ENCODE measurements at regions not wholly inside any gene's neighbourhood (a gene's known extent, or its start where the extent isn't known, plus 50 kb on each side); places are given as distances from the start of the nearest gene placed in this dataset.

DNA sequence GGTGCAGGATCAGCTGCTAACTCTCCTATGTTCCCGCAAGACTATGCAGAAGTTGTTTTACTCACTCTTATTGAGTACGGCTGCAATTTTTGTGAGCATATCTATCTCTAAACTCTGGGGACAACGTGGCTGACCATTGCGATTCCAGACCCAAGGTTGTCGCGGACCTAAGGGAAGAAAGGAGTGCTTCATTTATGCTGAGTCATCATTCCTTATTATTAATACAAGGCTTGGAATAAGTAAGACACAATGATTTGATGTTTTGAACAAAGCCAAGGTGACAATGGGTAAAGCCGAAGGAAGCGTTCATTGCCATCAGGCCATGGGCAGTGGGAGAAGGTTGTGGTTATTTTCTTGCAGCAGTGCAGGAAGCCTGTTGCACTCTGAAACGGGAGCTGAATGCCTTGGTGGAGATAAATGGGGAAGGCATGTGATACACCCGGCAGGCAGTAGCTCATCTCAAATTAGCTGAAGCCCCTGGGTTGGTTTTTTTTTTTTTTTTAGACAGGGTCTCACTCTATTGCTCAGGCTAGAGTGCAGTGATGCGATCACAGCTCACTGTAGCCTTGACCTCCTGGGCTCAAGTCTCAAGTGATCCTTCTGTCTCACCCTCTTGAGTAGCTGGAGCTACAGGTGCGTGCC is 605.7 kb downstream of the TYW1 start:
- no peaks in the 10 kb centered on the region for H3K79me1 ChIP-seq (ENCODE audit: low read length)
- no peak overlapping the region for H4K8ac ChIP-seq (ENCODE audit: low read depth, low read length)
- no peak for DNase-seq
- no peak overlapping the region for H2AK5ac ChIP-seq (ENCODE audit: low read length)
- no peak overlapping the region for H2BK120ac ChIP-seq (ENCODE audit: low read depth, low read length)
- no peak overlapping the region for H3K9ac ChIP-seq (ENCODE audit: low read length)
- no peak overlapping the region for H3K56ac ChIP-seq (ENCODE audit: low read length)
- WGBS (ENCODE audit: extremely low coverage, insufficient coverage, low lambda C conversion rate) = no CpG with 5 or more reads among the region's 12 CpGs
- H3K4me2 ChIP-seq (ENCODE audit: low read length) = no peak overlapping the region
- no peak overlapping the region for H3K27ac ChIP-seq (ENCODE audit: low read depth, low read length)
- H2BK15ac ChIP-seq (replicated peaks; ENCODE audit: low read depth) = no peak overlapping the region
- no peaks in the 10 kb centered on the region for H3K36me3 ChIP-seq (ENCODE audit: control insufficient read depth, insufficient read depth, low read length)
- no peak overlapping the region for H2BK5ac ChIP-seq (ENCODE audit: low read length)
- no peaks in the 10 kb centered on the region for H3K27me3 ChIP-seq (ENCODE audit: insufficient read depth, low read length, poor library complexity)
- no peak overlapping the region for H3K23ac ChIP-seq (ENCODE audit: low read length)
- no peak overlapping the region for H3K4ac ChIP-seq (ENCODE audit: low read depth, low read length)
- no peaks in the 10 kb centered on the region for H3K79me2 ChIP-seq (ENCODE audit: control insufficient read depth, insufficient read depth, low read length)
- no peak overlapping the region for H3K18ac ChIP-seq (ENCODE audit: low read length)
- H3K4me1 ChIP-seq (ENCODE audit: control insufficient read depth, low read depth, low read length) = no peaks in the 10 kb centered on the region
- H4K5ac ChIP-seq (ENCODE audit: low read length) = no peak overlapping the region
- no peak overlapping the region for H3K4me3 ChIP-seq (ENCODE audit: low read length)

DNA sequence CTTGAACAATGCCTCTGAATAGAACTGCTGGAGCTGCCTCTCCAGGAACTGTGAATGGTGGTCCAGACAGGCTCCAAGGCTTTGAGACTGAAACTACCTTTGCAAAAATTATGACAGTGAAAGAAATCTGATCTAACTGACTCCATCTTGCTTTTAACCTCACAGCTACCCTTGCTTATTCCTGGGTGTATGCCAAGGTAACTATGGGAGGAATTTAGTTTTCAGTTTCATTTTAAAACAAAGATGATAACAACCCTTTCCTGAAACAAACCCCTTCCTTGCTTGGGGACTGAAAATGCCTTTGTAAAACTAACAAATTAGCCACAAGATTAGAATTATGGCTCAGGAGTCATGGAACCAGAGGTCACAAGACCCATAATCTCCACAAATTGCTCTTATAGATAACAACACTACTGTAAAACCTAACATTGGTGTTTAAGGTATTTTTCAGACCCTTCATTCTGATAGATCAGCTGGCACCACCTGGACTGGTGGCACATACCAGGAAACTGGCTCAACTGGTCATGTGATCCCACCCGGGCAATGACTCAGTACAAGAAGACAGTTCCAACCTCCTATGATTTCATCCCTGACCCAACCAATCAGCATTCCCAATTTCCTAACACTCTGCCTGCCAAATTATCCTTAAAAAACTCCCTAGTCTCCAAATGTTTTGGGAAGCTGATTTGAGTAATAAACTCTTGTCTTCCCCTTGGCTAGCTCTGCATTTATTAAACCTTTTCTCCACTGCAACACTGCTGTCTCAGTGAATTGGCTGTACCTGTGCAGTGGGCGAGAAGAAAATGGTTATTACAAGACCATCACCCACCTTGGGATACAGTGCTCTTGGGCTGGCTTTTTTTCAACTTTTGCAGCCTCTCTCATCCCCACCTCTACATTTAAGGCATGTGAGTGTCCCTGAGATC is 608.1 kb downstream of the TYW1 start:
- Histone ChIP-seq H3K4me3 (ENCODE audit: low read length) (no peak overlapping the region), H3K4ac (ENCODE audit: low read depth, low read length) (no peak overlapping the region), H3K23ac (ENCODE audit: low read length) (no peak overlapping the region), H3K36me3 (ENCODE audit: control insufficient read depth, insufficient read depth, low read length) (no peaks in the 10 kb centered on the region), H3K4me2 (ENCODE audit: low read length) (no peak overlapping the region), H2BK15ac (replicated peaks; ENCODE audit: low read depth) (no peak overlapping the region), H2BK5ac (ENCODE audit: low read length) (no peak overlapping the region), H3K56ac (ENCODE audit: low read length) (no peak overlapping the region), H3K79me2 (ENCODE audit: control insufficient read depth, insufficient read depth, low read length) (no peaks in the 10 kb centered on the region), H2BK120ac (ENCODE audit: low read depth, low read length) (no peak overlapping the region), H3K27me3 (ENCODE audit: insufficient read depth, low read length, poor library complexity) (no peaks in the 10 kb centered on the region), H3K18ac (ENCODE audit: low read length) (no peak overlapping the region), H3K27ac (ENCODE audit: low read depth, low read length) (no peak overlapping the region), H2AK5ac (ENCODE audit: low read length) (no peak overlapping the region), H4K8ac (ENCODE audit: low read depth, low read length) (no peak overlapping the region), H4K5ac (ENCODE audit: low read length) (no peak overlapping the region), H3K4me1 (ENCODE audit: control insufficient read depth, low read depth, low read length) (no peaks in the 10 kb centered on the region), H3K9ac (ENCODE audit: low read length) (no peak overlapping the region), H3K79me1 (ENCODE audit: low read length) (no peaks in the 10 kb centered on the region)
- no peak for DNase-seq
- WGBS (ENCODE audit: extremely low coverage, insufficient coverage, low lambda C conversion rate) = no CpG with 5 or more reads among the region's 2 CpGs

DNA sequence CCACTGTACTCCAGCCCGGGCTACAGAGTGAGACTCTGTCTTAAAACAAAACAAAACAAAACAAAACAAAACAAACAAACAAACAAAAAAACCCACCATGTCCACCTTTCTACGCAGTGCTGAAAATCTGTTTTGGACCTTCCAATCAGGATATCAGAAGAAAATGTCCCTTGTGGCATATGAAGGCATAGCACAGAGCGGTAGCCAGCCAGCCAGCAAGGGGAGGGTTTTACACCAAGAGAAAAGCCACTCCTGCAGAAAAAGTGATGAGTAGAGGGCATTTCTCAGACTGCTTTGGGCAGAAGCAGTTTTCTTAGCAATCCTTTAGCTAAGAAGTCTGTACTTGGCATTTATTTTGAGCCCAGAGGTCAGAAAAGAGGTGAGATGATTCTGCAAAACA is 612.2 kb downstream of the TYW1 start:
- Histone ChIP-seq H3K23ac (ENCODE audit: low read length) (no peak overlapping the region), H3K4me3 (ENCODE audit: low read length) (no peak overlapping the region), H3K36me3 (ENCODE audit: control insufficient read depth, insufficient read depth, low read length) (no peaks in the 10 kb centered on the region), H3K27me3 (ENCODE audit: insufficient read depth, low read length, poor library complexity) (no peaks in the 10 kb centered on the region), H3K56ac (ENCODE audit: low read length) (no peak overlapping the region), H2BK15ac (replicated peaks; ENCODE audit: low read depth) (no peak overlapping the region), H3K79me1 (ENCODE audit: low read length) (no peaks in the 10 kb centered on the region), H3K27ac (ENCODE audit: low read depth, low read length) (no peak overlapping the region), H3K4me1 (ENCODE audit: control insufficient read depth, low read depth, low read length) (no peaks in the 10 kb centered on the region), H3K79me2 (ENCODE audit: control insufficient read depth, insufficient read depth, low read length) (no peaks in the 10 kb centered on the region), H4K8ac (ENCODE audit: low read depth, low read length) (no peak overlapping the region), H2BK5ac (ENCODE audit: low read length) (no peak overlapping the region), H2AK5ac (ENCODE audit: low read length) (no peak overlapping the region), H3K4me2 (ENCODE audit: low read length) (no peak overlapping the region), H3K4ac (ENCODE audit: low read depth, low read length) (no peak overlapping the region), H3K18ac (ENCODE audit: low read length) (no peak overlapping the region), H4K5ac (ENCODE audit: low read length) (no peak overlapping the region), H2BK120ac (ENCODE audit: low read depth, low read length) (no peak overlapping the region), H3K9ac (ENCODE audit: low read length) (no peak overlapping the region)
- WGBS (ENCODE audit: extremely low coverage, insufficient coverage, low lambda C conversion rate) = no CpG with 5 or more reads among the region's 3 CpGs
- DNase-seq = no peak

DNA sequence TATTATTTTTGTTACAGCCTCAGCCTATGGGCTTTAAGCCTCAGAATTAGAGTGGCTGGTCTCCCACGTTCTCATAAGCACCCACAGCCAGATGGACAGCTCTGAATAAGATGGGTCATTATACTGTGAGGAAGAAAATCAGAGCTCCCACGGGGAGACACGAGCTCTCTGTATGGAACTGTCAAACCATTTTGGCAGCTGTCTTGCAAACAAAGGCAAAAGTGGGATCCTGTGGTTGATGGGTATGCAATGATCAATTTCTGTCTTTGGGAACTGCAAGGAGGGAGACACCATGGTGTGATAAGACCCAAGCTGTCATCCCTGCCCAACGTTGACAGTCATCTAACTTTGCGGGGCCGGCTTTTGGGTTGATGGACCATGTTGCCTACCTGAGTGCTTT is 614.3 kb downstream of the TYW1 start:
- Histone ChIP-seq H3K23ac (ENCODE audit: low read length) (no peak overlapping the region), H3K9ac (ENCODE audit: low read length) (no peak overlapping the region), H3K4me3 (ENCODE audit: low read length) (no peak overlapping the region), H4K5ac (ENCODE audit: low read length) (no peak overlapping the region), H3K4ac (ENCODE audit: low read depth, low read length) (no peak overlapping the region), H4K8ac (ENCODE audit: low read depth, low read length) (no peak overlapping the region), H3K18ac (ENCODE audit: low read length) (no peak overlapping the region), H3K56ac (ENCODE audit: low read length) (no peak overlapping the region), H2BK5ac (ENCODE audit: low read length) (no peak overlapping the region), H3K79me1 (ENCODE audit: low read length) (no peaks in the 10 kb centered on the region), H3K27ac (ENCODE audit: low read depth, low read length) (no peak overlapping the region), H2AK5ac (ENCODE audit: low read length) (no peak overlapping the region), H3K79me2 (ENCODE audit: control insufficient read depth, insufficient read depth, low read length) (no peaks in the 10 kb centered on the region), H3K4me2 (ENCODE audit: low read length) (no peak overlapping the region), H3K4me1 (ENCODE audit: control insufficient read depth, low read depth, low read length) (no peaks in the 10 kb centered on the region), H3K27me3 (ENCODE audit: insufficient read depth, low read length, poor library complexity) (no peaks in the 10 kb centered on the region), H2BK15ac (replicated peaks; ENCODE audit: low read depth) (no peak overlapping the region), H2BK120ac (ENCODE audit: low read depth, low read length) (no peak overlapping the region), H3K36me3 (ENCODE audit: control insufficient read depth, insufficient read depth, low read length) (no peaks in the 10 kb centered on the region)
- DNase-seq = no peak
- WGBS (ENCODE audit: extremely low coverage, insufficient coverage, low lambda C conversion rate) = no CpG with 5 or more reads among the region's 6 CpGs

DNA sequence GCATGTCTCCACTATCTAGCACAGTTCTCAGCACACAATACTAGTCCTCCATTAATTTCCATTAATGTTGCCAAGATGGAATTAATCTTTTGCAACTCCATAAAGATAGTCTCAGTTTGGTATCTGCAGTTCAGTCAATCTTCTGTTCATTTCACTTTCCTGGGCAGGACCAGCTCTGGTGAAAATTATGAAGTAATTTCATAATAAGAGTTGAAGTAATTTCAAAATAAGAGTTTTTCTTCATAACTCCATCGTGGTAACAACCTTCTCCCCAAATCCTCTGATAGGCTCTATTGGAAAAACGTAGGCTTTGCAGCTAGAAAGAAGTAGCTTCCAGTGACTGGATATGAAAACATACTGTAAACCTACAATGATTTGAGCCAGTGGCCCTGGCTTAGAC is 618.2 kb downstream of the TYW1 start:
- H3K9ac ChIP-seq (ENCODE audit: low read length) = no peak overlapping the region
- no peak overlapping the region for H2BK5ac ChIP-seq (ENCODE audit: low read length)
- H4K5ac ChIP-seq (ENCODE audit: low read length) = no peak overlapping the region
- no peaks in the 10 kb centered on the region for H3K36me3 ChIP-seq (ENCODE audit: control insufficient read depth, insufficient read depth, low read length)
- H4K8ac ChIP-seq (ENCODE audit: low read depth, low read length) = no peak overlapping the region
- no peak overlapping the region for H3K4ac ChIP-seq (ENCODE audit: low read depth, low read length)
- WGBS (ENCODE audit: extremely low coverage, insufficient coverage, low lambda C conversion rate) = no CpG with 5 or more reads among the region's 2 CpGs
- H3K23ac ChIP-seq (ENCODE audit: low read length) = no peak overlapping the region
- no peak for DNase-seq
- no peak overlapping the region for H2BK120ac ChIP-seq (ENCODE audit: low read depth, low read length)
- no peaks in the 10 kb centered on the region for H3K79me2 ChIP-seq (ENCODE audit: control insufficient read depth, insufficient read depth, low read length)
- no peaks in the 10 kb centered on the region for H3K79me1 ChIP-seq (ENCODE audit: low read length)
- H3K4me2 ChIP-seq (ENCODE audit: low read length) = no peak overlapping the region
- no peaks in the 10 kb centered on the region for H3K27me3 ChIP-seq (ENCODE audit: insufficient read depth, low read length, poor library complexity)
- H2BK15ac ChIP-seq (replicated peaks; ENCODE audit: low read depth) = no peak overlapping the region
- H3K56ac ChIP-seq (ENCODE audit: low read length) = no peak overlapping the region
- no peaks in the 10 kb centered on the region for H3K4me1 ChIP-seq (ENCODE audit: control insufficient read depth, low read depth, low read length)
- H3K18ac ChIP-seq (ENCODE audit: low read length) = no peak overlapping the region
- H3K27ac ChIP-seq (ENCODE audit: low read depth, low read length) = no peak overlapping the region
- no peak overlapping the region for H2AK5ac ChIP-seq (ENCODE audit: low read length)
- H3K4me3 ChIP-seq (ENCODE audit: low read length) = no peak overlapping the region
